K562 (cell line): ENCODE measurements at regions not wholly inside any gene's neighbourhood (a gene's known extent, or its start where the extent isn't known, plus 50 kb on each side); places are given as distances from the start of the nearest gene placed in this dataset.

Experiments used
- ATAC-seq: fragments of 200-7000 bp; cut with Tn5 transposase; 3 replicates; pipeline ENCODE4 v1.9.1; 2020; ENCODE audit warnings: moderate library complexity
- BruUV-seq: library from RNA; stranded (reverse); fragments of 400-500 nt; replicated peaks from 2 replicates; lab custom pipeline; 2021; lab: Mats Ljungman, UMichigan
- CTCF ChIA-PET: fragments of 300-600 bp; formaldehyde crosslinking; extraction: SDS; loops from one replicate; lab custom pipeline; 2021; ENCODE audit warnings: low intra/inter-chr PET ratio; lab: Yijun Ruan, JAX
- POLR2A ChIA-PET: fragments of 300-600, 350-650 bp; sonication (Branson Sonifier 250); formaldehyde crosslinking; extraction: SDS; loops from one replicate; lab custom pipeline; 2021; ENCODE audit warnings: antibody characterized with exemption, inconsistent platforms; lab: Yijun Ruan, JAX
- DNase-seq, 4 experiments: peaks; one replicate each; pipeline versions ENCODE4 v3.0.0 to v3.0.0-alpha.2; 2011 to 2018; ENCODE audit warnings: low spot score in 3 of 4, mixed read lengths in 3 of 4; ENCODE audit errors: extremely low read depth in 1 of 4
- FAIRE-seq: peaks from 2 replicates; lab custom pipeline; 2011; peaks lifted over from hg19 to GRCh38; lab: Jason Lieb, UNC
- H2AFZ ChIP-seq: 2 replicates; pipeline ENCODE4 v1.6.0; 2011; ENCODE audit warnings: low read depth, low read length, control low read depth, inconsistent platforms
- H3K27ac ChIP-seq: fragments of 200-600 bp; 3 replicates; pipeline ENCODE4 v1.8.0; 2011; ENCODE audit warnings: low read depth, mild to moderate bottlenecking, control low read depth, inconsistent platforms, low read length, moderate library complexity, mixed read lengths; ENCODE audit errors: extremely low read depth
- H3K27me3 ChIP-seq, 2 experiments: fragments of 300-600 bp in 1 of 2; 2 replicates in 1 of 2; 3 replicates in 1 of 2; pipeline versions ENCODE4 v1.6.0 to v1.8.0; 2011; ENCODE audit warnings: inconsistent platforms in 2 of 2, low read length in 2 of 2, mild to moderate bottlenecking in 1 of 2, mixed read lengths in 1 of 2, moderate library complexity in 1 of 2; ENCODE audit not compliant: control insufficient read depth in 2 of 2, insufficient read depth in 2 of 2
- H3K36me3 ChIP-seq: fragments of 300-600 bp; 3 replicates; pipeline ENCODE4 v1.8.0; 2011; ENCODE audit warnings: mild to moderate bottlenecking, low read length, inconsistent platforms; ENCODE audit not compliant: control insufficient read depth, insufficient read depth
- H3K4me1 ChIP-seq, 2 experiments: fragments of 200-600 bp in 1 of 2; replicated peaks in 1 of 2; 2 replicates in 1 of 2; 3 replicates in 1 of 2; pipeline versions ENCODE4 v1.5.1 to v1.8.0; 2011; ENCODE audit warnings: inconsistent platforms in 2 of 2, low read length in 2 of 2, mild to moderate bottlenecking in 1 of 2, mixed read lengths in 1 of 2, moderate library complexity in 1 of 2; ENCODE audit not compliant: control insufficient read depth in 2 of 2, insufficient read depth in 2 of 2
- H3K4me2 ChIP-seq: 2 replicates; pipeline ENCODE4 v1.6.1; 2011; ENCODE audit warnings: low read length, control low read depth, inconsistent platforms, mixed read lengths; ENCODE audit not compliant: insufficient read depth
- H3K4me3 ChIP-seq: fragments of 200-600 bp; sonication (generic), shearing (Covaris generic); 2 replicates; pipeline ENCODE4 v1.5.1; 2016; ENCODE audit warnings: control low read depth, inconsistent platforms
- H3K79me2 ChIP-seq: fragments of 200-600 bp; 3 replicates; pipeline ENCODE4 v1.8.0; 2011; ENCODE audit warnings: low read length, inconsistent platforms; ENCODE audit not compliant: control insufficient read depth, insufficient read depth
- H3K9ac ChIP-seq, 2 experiments: 2 replicates each; pipeline versions ENCODE4 v1.6.0 to v1.6.1; 2011; ENCODE audit warnings: low read depth in 2 of 2, low read length in 2 of 2, control low read depth in 1 of 2, inconsistent platforms in 1 of 2, mild to moderate bottlenecking in 1 of 2, mixed read lengths in 1 of 2; ENCODE audit not compliant: insufficient read depth in 1 of 2
- H3K9me1 ChIP-seq: one replicate; pipeline ENCODE4 v1.6.0; 2011; ENCODE audit warnings: inconsistent platforms, mild to moderate bottlenecking, low read length, moderate library complexity; ENCODE audit not compliant: control insufficient read depth, insufficient read depth
- H3K9me3 ChIP-seq: replicated peaks from 2 replicates; pipeline ENCODE4 v1.5.1; 2011; ENCODE audit warnings: low read depth, low read length, inconsistent platforms; ENCODE audit not compliant: control insufficient read depth, insufficient read depth
- H4K20me1 ChIP-seq: replicated peaks from 2 replicates; pipeline ENCODE4 v1.6.1; 2011; ENCODE audit warnings: low read length, inconsistent platforms, mixed read lengths; ENCODE audit not compliant: control insufficient read depth, insufficient read depth
- GTF2F1 ChIP-seq: IDR thresholded peaks from 2 replicates; pipeline ENCODE4 v1.6.1; 2011; ENCODE audit warnings: low read depth, low read length, improper control_type of control experiment
- NCOA6 ChIP-seq: fragments of 450-650 bp; IDR thresholded peaks from 2 replicates; pipeline ENCODE4 v1.6.1; 2017; ENCODE audit warnings: mild to moderate bottlenecking
- NFXL1 ChIP-seq: fragments of 450-650 bp; formaldehyde crosslinking; IDR thresholded peaks from 2 replicates; pipeline ENCODE4 v1.4.0; 2021; ENCODE audit warnings: mild to moderate bottlenecking
- PKNOX1 ChIP-seq: fragments of 450-650 bp; IDR thresholded peaks from 2 replicates; pipeline ENCODE4 v1.6.1; 2016
- PTBP1 ChIP-seq: fragments of 200-400 bp; formaldehyde crosslinking; IDR thresholded peaks from 2 replicates; pipeline ENCODE4 v1.6.1; 2017; ENCODE audit warnings: low read depth, low read length
- RAD51 ChIP-seq: fragments of 450-650 bp; IDR thresholded peaks from 2 replicates; pipeline ENCODE4 v1.7.1; 2016; ENCODE audit warnings: low read depth, mild to moderate bottlenecking, borderline replicate concordance
- ZNF639 ChIP-seq, 2 experiments: fragments of 200-800 bp in 1 of 2; sonication (Bioruptor generic) in 1 of 2; sonication (generic) in 1 of 2; formaldehyde crosslinking in 1 of 2; IDR thresholded peaks in 1 of 2; conservative IDR thresholded peaks in 1 of 2; 2 replicates each; pipeline versions ENCODE4 v1.5.0 to v1.6.1; 2016 to 2020; ENCODE audit warnings: missing compliant biosample characterization in 1 of 2, missing genetic modification characterization in 1 of 2, missing genetic modification reagents in 1 of 2
- WGBS: fragments of 100-300 bp; shearing (Covaris generic); methylation state at CpG from one replicate; pipeline ENCODE4 v1.1.6; 2016; ENCODE audit warnings: low coverage, mixed read lengths; ENCODE audit not compliant: insufficient coverage; ENCODE audit errors: missing lambda C conversion rate; 5-methylcytosine and 5-hydroxymethylcytosine counted together
- in situ Hi-C: fragments of 300-500 bp; cut with MboI; formaldehyde crosslinking; loops from 4 replicates; pipeline ENCODE4 v1.15.0; 2018; ENCODE audit warnings: inconsistent platforms, mixed read lengths
- intact Hi-C: fragments of 100-400 bp; cut with micrococcal nuclease; formaldehyde crosslinking; loops from 2 replicates; pipeline ENCODE4 v1.14.2; 2022

DNA sequence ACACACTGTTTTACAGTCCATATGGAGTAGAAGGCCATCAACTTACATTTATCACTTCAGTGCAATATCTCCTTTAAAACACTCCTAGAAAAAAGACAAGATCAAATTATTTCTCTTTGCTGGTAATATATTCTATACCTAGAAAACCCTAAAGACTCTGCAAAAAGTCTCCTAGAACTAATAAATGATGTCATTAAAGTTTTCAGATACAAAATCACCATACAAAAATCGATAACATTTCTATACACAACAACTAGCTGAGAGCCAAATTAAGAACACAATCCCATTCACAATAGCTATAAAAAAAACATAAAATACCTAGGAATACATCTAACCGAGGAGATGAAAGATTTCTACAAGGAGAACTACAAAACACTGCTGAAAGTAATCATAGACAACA lies 300.3 kb downstream of the CETN3 start:
- CTCF ChIA-PET = no interaction called here
- POLR2A ChIA-PET = no interaction called here
- 3% methylated on average over 2 of the region's 2 CpGs for WGBS
- no peaks in the 10 kb centered on the region for H4K20me1 ChIP-seq
- DNase-seq (no peak), ATAC-seq (no peak), FAIRE-seq (no peak)
- no peaks in the 10 kb centered on the region for H3K9me3 ChIP-seq
- no peaks in the 10 kb centered on the region for H3K79me2 ChIP-seq
- H3K4me3 ChIP-seq = no peak overlapping the region
- H3K9ac ChIP-seq = no peak overlapping the region
- in situ Hi-C loops = no loop called here
- no peaks in the 10 kb centered on the region for H3K27me3 ChIP-seq
- TF ChIP-seq NCOA6 (no peak), PTBP1 (no peak), PKNOX1 (no peak), ZNF639 (CRISPR knock-in tag; conservative IDR thresholded peaks at IDR 0.05 in 1 of 2, IDR thresholded peaks at IDR 0.05 in 1 of 2) (no peak), GTF2F1 (no peak), NFXL1 (CRISPR knock-in tag) (no peak), RAD51 (no peak)
- H3K4me2 ChIP-seq = no peak overlapping the region
- no peak overlapping the region for H2AFZ ChIP-seq
- BruUV-seq = no TSS peak
- no peaks in the 10 kb centered on the region for H3K9me1 ChIP-seq
- H3K4me1 ChIP-seq = no peaks in the 10 kb centered on the region
- intact Hi-C loops = no loop called here
- H3K27ac ChIP-seq = no peak overlapping the region
- no peaks in the 10 kb centered on the region for H3K36me3 ChIP-seq
